ACHN (cell line): ENCODE measurements at regions not wholly inside any gene's neighbourhood (a gene's known extent, or its start where the extent isn't known, plus 50 kb on each side); places are given as distances from the start of the nearest gene placed in this dataset.
A peak's percentile ranks its signal among the peaks of the same experiment; 100 is the strongest.
"Not testable (repeated sequence)": the region's sequence is repeated elsewhere in the genome, so short reads cannot be mapped to it uniquely, and the experiment has no call there.

Experiments used
- DNase-seq: peaks from one replicate; pipeline ENCODE4 v3.0.0-alpha.2; 2015
- in situ Hi-C: cut with HindIII; loops from 2 replicates; pipeline ENCODE4 v1.10.0; 2017; ENCODE audit warnings: low sequenced_read_pairs, low pct_ligation_motif_present, low pct_unique_long_range_greater_than_20kb

- in situ Hi-C loops, result no loop called here
- DNase-seq, result no peak
Measured at GRCh38 chr20:10109641-10110040, 74.9 kb downstream of the ANKEF1 start.

GRCh38 chr20:10110151-10110550, 75.4 kb downstream of the ANKEF1 start:
- in situ Hi-C loops, result no loop called here
- DNase-seq, result no peak

- no peak for DNase-seq
- in situ Hi-C loops, result no loop called here
Measured at GRCh38 chr20:10111139-10111958, 76.6 kb downstream of the ANKEF1 start.

GRCh38 chr20:10111959-10112250, 77.1 kb downstream of the ANKEF1 start:
- no peak for DNase-seq
- in situ Hi-C loops, result no loop called here

- no peak for DNase-seq
- in situ Hi-C loops, result no loop called here
Measured at GRCh38 chr20:10113746-10114145, 79.0 kb downstream of the ANKEF1 start.

GRCh38 chr20:10114598-10114997, 79.8 kb downstream of the ANKEF1 start:
- in situ Hi-C loops, result no loop called here

GRCh38 chr20:10115021-10115420, 80.2 kb downstream of the ANKEF1 start:
- DNase-seq, result peak; percentile 34
- in situ Hi-C loops, result no loop called here

More at GRCh38 chr20:10114598-10114997, 79.8 kb downstream of the ANKEF1 start:
- DNase-seq, result no peak

GRCh38 chr20:10119336-10119735, 84.5 kb downstream of the ANKEF1 start:
- in situ Hi-C loops, result no loop called here
- DNase-seq, result no peak

- DNase-seq, in situ Hi-C loops: not testable (repeated sequence)
Measured at GRCh38 chr20:10124883-10125282, 90.1 kb downstream of the ANKEF1 start.

GRCh38 chr20:10125757-10126156, 91.0 kb downstream of the ANKEF1 start:
- in situ Hi-C loops, result no loop called here
- DNase-seq, result no peak

- DNase-seq, result no peak
- in situ Hi-C loops, result no loop called here
Measured at GRCh38 chr20:10129749-10130148, 88.9 kb upstream of the SNAP25 start.

- in situ Hi-C loops, result no loop called here
- DNase-seq, result no peak
Measured at GRCh38 chr20:10131732-10132345, 86.8 kb upstream of the SNAP25 start.

- in situ Hi-C loops, result no loop called here
- no peak for DNase-seq
Measured at GRCh38 chr20:10132387-10132786, 86.2 kb upstream of the SNAP25 start.

GRCh38 chr20:10133532-10133931, 85.1 kb upstream of the SNAP25 start:
- in situ Hi-C loops, result no loop called here
- DNase-seq, result no peak

GRCh38 chr20:10134176-10134575, 84.5 kb upstream of the SNAP25 start:
- in situ Hi-C loops, result no loop called here
- no peak for DNase-seq

- no peak for DNase-seq
- in situ Hi-C loops, result no loop called here
Measured at GRCh38 chr20:10135438-10135837, 83.2 kb upstream of the SNAP25 start.

- in situ Hi-C loops, result no loop called here
- no peak for DNase-seq
Measured at GRCh38 chr20:10137032-10137431, 81.6 kb upstream of the SNAP25 start.

- no peak for DNase-seq
- in situ Hi-C loops, result no loop called here
Measured at GRCh38 chr20:10137533-10137932, 81.1 kb upstream of the SNAP25 start.

GRCh38 chr20:10157549-10157948, 61.1 kb upstream of the SNAP25 start:
- no peak for DNase-seq
- in situ Hi-C loops, result no loop called here

- DNase-seq, result no peak
Measured at GRCh38 chr20:10167040-10167439, 51.6 kb upstream of the SNAP25 start.

More at GRCh38 chr20:10167040-10167439, 51.6 kb upstream of the SNAP25 start:
- in situ Hi-C loops, result no loop called here
